Colonic mucosa (tissue), 4 donors: ENCODE measurements at regions not wholly inside any gene's neighbourhood (a gene's known extent, or its start where the extent isn't known, plus 50 kb on each side); places are given as distances from the start of the nearest gene placed in this dataset.

Experiments
- DNase-seq: peaks from one replicate; pipeline ENCODE4 v3.0.0-alpha.2; 2020
- H3K27ac ChIP-seq: fragments of 200-600 bp; one replicate; pipeline ENCODE4 v1.8.0; 2021
- H3K27me3 ChIP-seq: fragments of 200-600 bp; one replicate; pipeline ENCODE4 v1.8.0; 2021
- H3K36me3 ChIP-seq: fragments of 200-600 bp; one replicate; pipeline ENCODE4 v1.8.0; 2021
- H3K4me1 ChIP-seq: fragments of 200-600 bp; one replicate; pipeline ENCODE4 v1.8.0; 2021; ENCODE audit warnings: mild to moderate bottlenecking
- H3K4me3 ChIP-seq: fragments of 200-600 bp; one replicate; pipeline ENCODE4 v1.8.0; 2021
- H3K9ac ChIP-seq, 2 donors: one replicate each; pipeline ENCODE4 v1.7.0; 2013; ENCODE audit warnings: control low read depth in 2 of 2, low read depth in 2 of 2, low read length in 2 of 2
- H3K9me3 ChIP-seq: fragments of 200-600 bp; one replicate; pipeline ENCODE4 v1.8.0; 2021
- intact Hi-C: fragments of 100-400 bp; cut with DNase I; formaldehyde crosslinking; loops from one replicate; pipeline ENCODE4 v1.14.1; 2022
- TF ChIP-seq, protein P1 (sequence below): fragments of 200-600 bp; IDR thresholded peaks from one replicate; pipeline ENCODE4 v1.8.0; 2022; ENCODE audit warnings: antibody characterized with exemption, mild to moderate bottlenecking
- donor health status: healthy.
- donor health status: DM: no; HTN: no; CAD: no.
- donor health status: DM: no; HTN: no; CAD: no.

DNA sequence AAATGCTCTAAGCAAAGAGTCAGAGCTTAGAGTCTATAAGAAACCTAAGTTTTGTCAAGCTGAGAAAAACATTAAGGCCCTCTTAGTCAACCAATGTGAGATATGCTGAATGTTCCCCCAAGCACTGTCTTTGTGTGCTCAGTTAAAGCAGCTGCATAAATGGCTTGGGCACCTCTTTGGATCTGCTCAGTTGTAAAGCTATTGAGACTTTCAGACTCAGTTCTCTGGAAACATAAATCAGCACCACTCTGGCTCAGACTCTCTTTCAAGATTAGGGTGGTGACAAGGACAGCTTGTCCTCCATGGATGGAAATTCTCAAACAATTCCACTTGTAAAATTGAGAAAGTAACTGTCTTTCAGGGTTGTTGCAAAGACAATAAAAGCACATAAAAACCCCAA is 807.9 kb downstream of the PRELID2 start:
- no peak overlapping the region for H3K4me3 ChIP-seq
- no peaks in the 10 kb centered on the region for H3K4me1 ChIP-seq
- H3K36me3 ChIP-seq, result no peaks in the 10 kb centered on the region
- H3K27ac ChIP-seq, result no peak overlapping the region
- TF ChIP-seq, protein P1, sequence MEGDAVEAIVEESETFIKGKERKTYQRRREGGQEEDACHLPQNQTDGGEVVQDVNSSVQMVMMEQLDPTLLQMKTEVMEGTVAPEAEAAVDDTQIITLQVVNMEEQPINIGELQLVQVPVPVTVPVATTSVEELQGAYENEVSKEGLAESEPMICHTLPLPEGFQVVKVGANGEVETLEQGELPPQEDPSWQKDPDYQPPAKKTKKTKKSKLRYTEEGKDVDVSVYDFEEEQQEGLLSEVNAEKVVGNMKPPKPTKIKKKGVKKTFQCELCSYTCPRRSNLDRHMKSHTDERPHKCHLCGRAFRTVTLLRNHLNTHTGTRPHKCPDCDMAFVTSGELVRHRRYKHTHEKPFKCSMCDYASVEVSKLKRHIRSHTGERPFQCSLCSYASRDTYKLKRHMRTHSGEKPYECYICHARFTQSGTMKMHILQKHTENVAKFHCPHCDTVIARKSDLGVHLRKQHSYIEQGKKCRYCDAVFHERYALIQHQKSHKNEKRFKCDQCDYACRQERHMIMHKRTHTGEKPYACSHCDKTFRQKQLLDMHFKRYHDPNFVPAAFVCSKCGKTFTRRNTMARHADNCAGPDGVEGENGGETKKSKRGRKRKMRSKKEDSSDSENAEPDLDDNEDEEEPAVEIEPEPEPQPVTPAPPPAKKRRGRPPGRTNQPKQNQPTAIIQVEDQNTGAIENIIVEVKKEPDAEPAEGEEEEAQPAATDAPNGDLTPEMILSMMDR, result no peak
- intact Hi-C loops, result no loop called here
- no peaks in the 10 kb centered on the region for H3K27me3 ChIP-seq
- no peak for DNase-seq
- no peaks in the 10 kb centered on the region for H3K9me3 ChIP-seq
- no peak overlapping the region for H3K9ac ChIP-seq

DNA sequence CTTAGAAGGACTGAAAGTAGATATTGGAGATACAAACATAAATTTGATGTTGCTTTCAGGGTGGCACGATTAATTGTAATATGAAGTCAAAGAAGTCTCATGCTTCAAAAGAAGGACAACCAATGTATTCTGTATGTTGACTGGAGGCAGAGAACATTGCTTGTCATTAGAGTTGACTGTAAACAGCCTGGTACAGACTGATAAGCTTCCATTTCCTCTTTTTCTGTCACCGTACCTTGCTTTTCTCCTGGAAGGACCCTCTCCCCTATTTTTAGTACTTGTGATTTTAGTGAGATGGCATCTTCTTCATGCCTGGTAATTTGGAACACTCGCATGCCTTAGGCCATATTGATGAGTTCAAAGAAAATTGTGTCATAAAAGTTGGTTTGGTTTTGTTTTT is 809.4 kb downstream of the PRELID2 start:
- H3K36me3 ChIP-seq, result no peaks in the 10 kb centered on the region
- TF ChIP-seq, protein P1, result no peak
- no peaks in the 10 kb centered on the region for H3K27me3 ChIP-seq
- no peak overlapping the region for H3K9ac ChIP-seq
- no peaks in the 10 kb centered on the region for H3K9me3 ChIP-seq
- H3K4me1 ChIP-seq, result no peaks in the 10 kb centered on the region
- DNase-seq, result no peak
- intact Hi-C loops, result no loop called here
- no peak overlapping the region for H3K27ac ChIP-seq
- H3K4me3 ChIP-seq, result no peak overlapping the region

DNA sequence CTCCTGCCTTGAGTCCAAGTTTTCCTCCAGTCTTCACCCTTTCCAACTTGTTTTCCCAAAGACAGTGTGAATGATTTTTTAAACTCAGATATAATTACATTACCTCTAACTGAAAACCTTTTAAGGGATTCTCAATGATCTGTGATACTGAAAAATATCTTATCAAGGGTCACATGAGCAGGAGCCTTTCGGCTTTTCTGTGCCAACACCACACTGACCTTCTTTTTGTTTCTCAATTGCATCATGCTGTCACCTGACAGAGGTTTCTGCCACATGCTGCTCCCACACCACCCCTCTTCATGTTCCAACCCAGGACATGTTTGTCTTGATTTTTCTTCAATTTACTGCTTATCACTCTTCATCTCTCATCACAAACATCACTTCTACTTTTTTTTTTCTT is 820.0 kb downstream of the PRELID2 start:
- Histone ChIP-seq H3K4me1 (no peaks in the 10 kb centered on the region), H3K9me3 (no peaks in the 10 kb centered on the region), H3K36me3 (no peaks in the 10 kb centered on the region), H3K27ac (no peak overlapping the region), H3K9ac (no peak overlapping the region), H3K27me3 (no peaks in the 10 kb centered on the region), H3K4me3 (no peak overlapping the region)
- no peak for DNase-seq
- intact Hi-C loops, result no loop called here
- TF ChIP-seq, protein P1, result no peak

DNA sequence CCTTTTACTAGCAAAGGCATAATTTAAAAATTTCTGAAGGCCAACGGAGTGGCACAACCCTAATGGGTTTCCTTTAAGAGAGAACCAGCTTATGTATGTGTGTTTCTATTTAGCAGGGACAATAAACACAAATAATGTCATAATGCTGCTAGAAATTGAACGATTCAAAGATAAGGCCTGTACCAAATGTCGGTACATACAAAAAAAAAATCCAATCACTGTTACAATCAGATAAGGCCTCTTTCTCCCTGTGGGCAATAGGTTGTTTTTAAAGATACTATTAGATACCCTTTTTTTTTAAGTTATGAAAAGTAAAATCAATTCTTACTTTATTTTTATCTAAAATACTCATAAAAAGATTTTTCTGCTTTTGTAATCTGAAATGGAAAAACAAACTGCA is 821.0 kb downstream of the PRELID2 start:
- Histone ChIP-seq H3K4me3 (no peak overlapping the region), H3K9me3 (no peaks in the 10 kb centered on the region), H3K4me1 (no peaks in the 10 kb centered on the region), H3K36me3 (no peaks in the 10 kb centered on the region), H3K27ac (no peak overlapping the region), H3K9ac (no peak overlapping the region), H3K27me3 (no peaks in the 10 kb centered on the region)
- intact Hi-C loops, result no loop called here
- TF ChIP-seq, protein P1, result no peak
- no peak for DNase-seq

DNA sequence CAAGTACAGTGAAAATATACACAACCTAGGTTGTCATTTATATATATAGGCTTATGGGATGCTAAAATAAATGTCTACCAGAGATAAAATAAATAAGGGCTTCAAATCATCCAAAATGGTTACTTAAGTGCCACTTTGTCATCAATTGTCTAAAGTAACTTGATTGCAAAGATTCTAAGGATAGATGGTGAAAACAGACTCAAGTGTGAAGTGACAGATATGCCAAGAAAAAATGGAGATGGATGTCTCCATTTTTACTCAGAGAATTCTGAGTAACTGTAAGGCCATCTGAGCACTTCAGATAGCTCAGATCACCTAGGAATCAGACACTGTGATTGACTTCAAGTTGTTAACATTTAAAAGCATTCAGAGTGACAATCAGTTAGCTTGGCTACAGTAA is 824.3 kb downstream of the PRELID2 start:
- Histone ChIP-seq H3K27ac (no peak overlapping the region), H3K27me3 (no peaks in the 10 kb centered on the region), H3K9ac (no peak overlapping the region), H3K36me3 (no peaks in the 10 kb centered on the region), H3K4me3 (no peak overlapping the region), H3K4me1 (no peaks in the 10 kb centered on the region), H3K9me3 (no peaks in the 10 kb centered on the region)
- TF ChIP-seq, protein P1, result no peak
- intact Hi-C loops, result no loop called here
- DNase-seq, result no peak
